ENCODE measurements at regions not wholly inside any gene's neighbourhood (a gene's known extent, or its start where the extent isn't known, plus 50 kb on each side); places are given as distances from the start of the nearest gene placed in this dataset.

- Histone ChIP-seq H3K79me2 (ENCODE audit: control insufficient read depth, insufficient read depth, low read length, poor library complexity) (no peaks in the 10 kb centered on the region), H3K4me2 (ENCODE audit: low read length) (no peak overlapping the region), H3K23ac (ENCODE audit: low read length) (no peak overlapping the region), H3K27me3 (ENCODE audit: insufficient read depth, low read length) (no peaks in the 10 kb centered on the region), H2BK12ac (ENCODE audit: low read length) (no peak overlapping the region), H2BK120ac (ENCODE audit: insufficient read depth, low read length, poor library complexity) (no peak overlapping the region), H2AK5ac (ENCODE audit: low read length) (no peak overlapping the region), H2AFZ (ENCODE audit: insufficient read depth, low read length, poor library complexity) (no peak overlapping the region), H3K36me3 (ENCODE audit: control insufficient read depth in 1 of 2, insufficient read depth in 2 of 2, low read length in 2 of 2) (no peaks in the 10 kb centered on the region), H4K12ac (ENCODE audit: low read depth, low read length) (no peak overlapping the region), H3K9me3 (ENCODE audit: insufficient read depth, low read depth, low read length) (no peaks in the 10 kb centered on the region), H3K18ac (ENCODE audit: low read length) (no peak overlapping the region), H3K9ac (ENCODE audit: low read length) (no peak overlapping the region), H3K4me3 (ENCODE audit: low read depth, low read length) (no peak overlapping the region), H4K91ac (ENCODE audit: low read depth, low read length) (no peak overlapping the region), H3K4ac (ENCODE audit: low read depth, low read length) (no peak overlapping the region), H3K14ac (ENCODE audit: low read length) (no peak overlapping the region), H3K79me1 (ENCODE audit: low read length) (no peaks in the 10 kb centered on the region), H3K27ac (ENCODE audit: low read depth, low read length) (no peak overlapping the region), H2BK5ac (ENCODE audit: low read depth, low read length, poor library complexity) (no peak overlapping the region), H3K4me1 (ENCODE audit: control insufficient read depth in 1 of 2, insufficient read depth in 2 of 2, low read length in 2 of 2) (no peaks in the 10 kb centered on the region), H4K8ac (ENCODE audit: low read depth, low read length) (no peak overlapping the region)
- DNase-seq, result peak; percentile 42 to 76
- no CpG with 5 or more reads among the region's 3 CpGs for WGBS (ENCODE audit: extremely low coverage, insufficient coverage, insufficient read length)
Measured at GRCh38 chr6:2363211-2363610, 117.8 kb upstream of the GMDS start.

GRCh38 chr6:2361195-2361594 is 115.8 kb upstream of the GMDS start:
- Histone ChIP-seq H3K36me3 (ENCODE audit: control insufficient read depth in 1 of 2, insufficient read depth in 2 of 2, low read length in 2 of 2) (no peaks in the 10 kb centered on the region), H3K18ac (ENCODE audit: low read length) (no peak overlapping the region), H4K12ac (ENCODE audit: low read depth, low read length) (no peak overlapping the region), H3K4me2 (ENCODE audit: low read length) (no peak overlapping the region), H3K27ac (ENCODE audit: low read depth, low read length) (no peak overlapping the region), H3K79me2 (ENCODE audit: control insufficient read depth, insufficient read depth, low read length, poor library complexity) (no peaks in the 10 kb centered on the region), H2BK5ac (ENCODE audit: low read depth, low read length, poor library complexity) (no peak overlapping the region), H2AFZ (ENCODE audit: insufficient read depth, low read length, poor library complexity) (no peak overlapping the region), H3K9me3 (ENCODE audit: insufficient read depth, low read depth, low read length) (no peaks in the 10 kb centered on the region), H3K4ac (ENCODE audit: low read depth, low read length) (no peak overlapping the region), H4K91ac (ENCODE audit: low read depth, low read length) (no peak overlapping the region), H2BK12ac (ENCODE audit: low read length) (no peak overlapping the region), H2BK120ac (ENCODE audit: insufficient read depth, low read length, poor library complexity) (no peak overlapping the region), H3K4me1 (ENCODE audit: control insufficient read depth in 1 of 2, insufficient read depth in 2 of 2, low read length in 2 of 2) (no peaks in the 10 kb centered on the region), H3K14ac (ENCODE audit: low read length) (no peak overlapping the region), H4K8ac (ENCODE audit: low read depth, low read length) (no peak overlapping the region), H3K4me3 (ENCODE audit: low read depth, low read length) (no peak overlapping the region), H2AK5ac (ENCODE audit: low read length) (no peak overlapping the region), H3K27me3 (ENCODE audit: insufficient read depth, low read length) (no peaks in the 10 kb centered on the region), H3K9ac (ENCODE audit: low read length) (no peak overlapping the region), H3K79me1 (ENCODE audit: low read length) (no peaks in the 10 kb centered on the region), H3K23ac (ENCODE audit: low read length) (no peak overlapping the region)
- WGBS (ENCODE audit: extremely low coverage, insufficient coverage, insufficient read length), result no CpG with 5 or more reads among the region's 5 CpGs
- DNase-seq, result no peak

DNA sequence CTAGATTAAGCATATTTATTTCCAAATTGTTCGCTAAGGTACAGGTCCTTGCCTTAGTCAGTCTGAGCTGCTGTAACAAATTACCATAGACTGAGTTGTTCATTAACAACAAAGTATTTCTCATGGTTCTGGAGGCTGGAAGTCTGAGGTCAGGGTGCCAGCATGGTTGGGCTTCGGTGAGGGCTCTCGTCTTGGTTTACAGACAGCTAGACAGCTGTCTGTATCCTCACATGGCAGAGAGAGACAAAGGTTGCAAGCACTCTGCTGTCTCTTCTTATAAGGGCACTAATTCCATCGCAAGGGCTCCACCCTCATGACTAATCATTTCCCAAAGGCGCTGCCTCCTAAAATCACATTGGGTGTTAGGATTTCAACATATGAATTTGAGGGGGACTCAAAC is 115.3 kb upstream of the GMDS start:
- Histone ChIP-seq H4K8ac (ENCODE audit: low read depth, low read length) (no peak overlapping the region), H3K79me2 (ENCODE audit: control insufficient read depth, insufficient read depth, low read length, poor library complexity) (no peaks in the 10 kb centered on the region), H2AK5ac (ENCODE audit: low read length) (no peak overlapping the region), H4K91ac (ENCODE audit: low read depth, low read length) (no peak overlapping the region), H3K36me3 (ENCODE audit: control insufficient read depth in 1 of 2, insufficient read depth in 2 of 2, low read length in 2 of 2) (no peaks in the 10 kb centered on the region), H2AFZ (ENCODE audit: insufficient read depth, low read length, poor library complexity) (no peak overlapping the region), H4K12ac (ENCODE audit: low read depth, low read length) (no peak overlapping the region), H3K4ac (ENCODE audit: low read depth, low read length) (no peak overlapping the region), H3K79me1 (ENCODE audit: low read length) (no peaks in the 10 kb centered on the region), H3K4me1 (ENCODE audit: control insufficient read depth in 1 of 2, insufficient read depth in 2 of 2, low read length in 2 of 2) (no peaks in the 10 kb centered on the region), H2BK12ac (ENCODE audit: low read length) (no peak overlapping the region), H3K9me3 (ENCODE audit: insufficient read depth, low read depth, low read length) (no peaks in the 10 kb centered on the region), H3K23ac (ENCODE audit: low read length) (no peak overlapping the region), H3K4me2 (ENCODE audit: low read length) (no peak overlapping the region), H3K4me3 (ENCODE audit: low read depth, low read length) (no peak overlapping the region), H3K14ac (ENCODE audit: low read length) (no peak overlapping the region), H2BK5ac (ENCODE audit: low read depth, low read length, poor library complexity) (no peak overlapping the region), H3K27me3 (ENCODE audit: insufficient read depth, low read length) (no peaks in the 10 kb centered on the region), H3K27ac (ENCODE audit: low read depth, low read length) (no peak overlapping the region), H3K18ac (ENCODE audit: low read length) (no peak overlapping the region), H2BK120ac (ENCODE audit: insufficient read depth, low read length, poor library complexity) (no peak overlapping the region), H3K9ac (ENCODE audit: low read length) (no peak overlapping the region)
- no CpG with 5 or more reads among the region's 5 CpGs for WGBS (ENCODE audit: extremely low coverage, insufficient coverage, insufficient read length)
- peak; percentile 88 to 92 for DNase-seq

- H3K18ac ChIP-seq (ENCODE audit: low read length), result no peak overlapping the region
- H2BK12ac ChIP-seq (ENCODE audit: low read length), result no peak overlapping the region
- no peak overlapping the region for H4K91ac ChIP-seq (ENCODE audit: low read depth, low read length)
- no peak overlapping the region for H3K4ac ChIP-seq (ENCODE audit: low read depth, low read length)
- no peaks in the 10 kb centered on the region for H3K27me3 ChIP-seq (ENCODE audit: insufficient read depth, low read length)
- no peaks in the 10 kb centered on the region for H3K79me2 ChIP-seq (ENCODE audit: control insufficient read depth, insufficient read depth, low read length, poor library complexity)
- no peak overlapping the region for H2AK5ac ChIP-seq (ENCODE audit: low read length)
- H2AFZ ChIP-seq (ENCODE audit: insufficient read depth, low read length, poor library complexity), result no peak overlapping the region
- H3K14ac ChIP-seq (ENCODE audit: low read length), result no peak overlapping the region
- no peaks in the 10 kb centered on the region for H3K4me1 ChIP-seq (ENCODE audit: control insufficient read depth in 1 of 2, insufficient read depth in 2 of 2, low read length in 2 of 2)
- H2BK120ac ChIP-seq (ENCODE audit: insufficient read depth, low read length, poor library complexity), result no peak overlapping the region
- H3K9me3 ChIP-seq (ENCODE audit: insufficient read depth, low read depth, low read length), result no peaks in the 10 kb centered on the region
- no peaks in the 10 kb centered on the region for H3K79me1 ChIP-seq (ENCODE audit: low read length)
- H3K9ac ChIP-seq (ENCODE audit: low read length), result no peak overlapping the region
- peak; percentile 61 to 79 for DNase-seq
- no peak overlapping the region for H3K4me3 ChIP-seq (ENCODE audit: low read depth, low read length)
- H2BK5ac ChIP-seq (ENCODE audit: low read depth, low read length, poor library complexity), result no peak overlapping the region
- no peak overlapping the region for H4K12ac ChIP-seq (ENCODE audit: low read depth, low read length)
- no peak overlapping the region for H3K27ac ChIP-seq (ENCODE audit: low read depth, low read length)
- H3K36me3 ChIP-seq (ENCODE audit: control insufficient read depth in 1 of 2, insufficient read depth in 2 of 2, low read length in 2 of 2), result no peaks in the 10 kb centered on the region
- no CpG with 5 or more reads among the region's 5 CpGs for WGBS (ENCODE audit: extremely low coverage, insufficient coverage, insufficient read length)
- H4K8ac ChIP-seq (ENCODE audit: low read depth, low read length), result no peak overlapping the region
- H3K23ac ChIP-seq (ENCODE audit: low read length), result no peak overlapping the region
- no peak overlapping the region for H3K4me2 ChIP-seq (ENCODE audit: low read length)
Measured at GRCh38 chr6:2360126-2360525, 114.7 kb upstream of the GMDS start.
